GM20000 (cell line): ENCODE measurements at regions not wholly inside any gene's neighbourhood (a gene's known extent, or its start where the extent isn't known, plus 50 kb on each side); places are given as distances from the start of the nearest gene placed in this dataset.

Experiments used
- DNase-seq: peaks from one replicate; pipeline ENCODE4 v3.0.0; 2012; ENCODE audit warnings: low spot score
- CTCF ChIP-seq: IDR thresholded peaks from 2 replicates; pipeline ENCODE4 v1.5.1; 2012; ENCODE audit warnings: mild to moderate bottlenecking, control low read depth; ENCODE audit errors: extremely low read depth, missing control alignments

GRCh38 chr6:40181367-40181766 lies 247.1 kb upstream of the MOCS1 start:
- no peak for DNase-seq
- TF ChIP-seq CTCF: no peak

GRCh38 chr6:40180271-40180670 lies 246.0 kb upstream of the MOCS1 start:
- no peak for TF ChIP-seq CTCF
- DNase-seq: no peak

- no peak for TF ChIP-seq CTCF
- DNase-seq: no peak
Observed at GRCh38 chr6:40179496-40179895, 245.2 kb upstream of the MOCS1 start.

GRCh38 chr6:40177598-40177997 lies 243.3 kb upstream of the MOCS1 start:
- TF ChIP-seq CTCF: no peak
- DNase-seq: no peak

- TF ChIP-seq CTCF: no peak
- DNase-seq: no peak
Observed at GRCh38 chr6:40176152-40176551, 241.9 kb upstream of the MOCS1 start.

GRCh38 chr6:40172272-40172671 lies 238.0 kb upstream of the MOCS1 start:
- no peak for DNase-seq
- no peak for TF ChIP-seq CTCF

- DNase-seq: no peak
- no peak for TF ChIP-seq CTCF
Observed at GRCh38 chr6:40171343-40171742, 237.1 kb upstream of the MOCS1 start.

GRCh38 chr6:40170856-40171255 lies 236.6 kb upstream of the MOCS1 start:
- no peak for DNase-seq
- no peak for TF ChIP-seq CTCF
